Ovary (tissue), 3 donors: ENCODE measurements at regions not wholly inside any gene's neighbourhood (a gene's known extent, or its start where the extent isn't known, plus 50 kb on each side); places are given as distances from the start of the nearest gene placed in this dataset.

Source experiments
- POLR2A ChIP-seq: fragments of 450-650 bp; IDR thresholded peaks from one replicate; pipeline ENCODE4 v1.6.1; 2017; ENCODE audit warnings: antibody characterized with exemption, mild to moderate bottlenecking, moderate library complexity
- TF ChIP-seq, protein P1 (sequence below), 3 donors: fragments of 450-650 bp in 2 of 3; fragments of 200-600 bp in 1 of 3; IDR thresholded peaks; one replicate each; pipeline versions ENCODE4 v1.5.1 to v1.8.0; 2016 to 2022; ENCODE audit warnings: antibody characterized with exemption in 3 of 3, mild to moderate bottlenecking in 1 of 3
- donor health status: DM: no; HTN: no; CAD: no.

DNA sequence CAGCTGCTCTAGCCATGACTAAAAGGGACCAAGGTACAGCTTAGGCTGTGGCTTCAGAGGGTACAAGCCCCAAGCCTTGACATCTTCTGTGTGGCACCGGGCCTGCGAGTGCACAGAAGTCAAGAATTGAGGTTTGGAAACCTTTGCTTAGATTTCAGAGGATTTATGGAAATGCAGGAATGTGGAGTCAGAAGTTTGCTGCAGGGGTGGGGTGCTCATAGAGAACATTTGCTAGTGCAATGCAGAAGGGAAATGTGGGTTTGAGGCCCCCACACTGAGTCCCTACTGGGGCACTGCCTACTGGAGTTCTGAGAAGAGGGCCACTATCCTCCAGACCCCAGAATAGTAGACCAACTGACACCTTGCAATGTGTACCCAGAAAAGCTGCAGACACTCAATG lies 624.9 kb upstream of the FTMT start:
- TF ChIP-seq, protein P1, sequence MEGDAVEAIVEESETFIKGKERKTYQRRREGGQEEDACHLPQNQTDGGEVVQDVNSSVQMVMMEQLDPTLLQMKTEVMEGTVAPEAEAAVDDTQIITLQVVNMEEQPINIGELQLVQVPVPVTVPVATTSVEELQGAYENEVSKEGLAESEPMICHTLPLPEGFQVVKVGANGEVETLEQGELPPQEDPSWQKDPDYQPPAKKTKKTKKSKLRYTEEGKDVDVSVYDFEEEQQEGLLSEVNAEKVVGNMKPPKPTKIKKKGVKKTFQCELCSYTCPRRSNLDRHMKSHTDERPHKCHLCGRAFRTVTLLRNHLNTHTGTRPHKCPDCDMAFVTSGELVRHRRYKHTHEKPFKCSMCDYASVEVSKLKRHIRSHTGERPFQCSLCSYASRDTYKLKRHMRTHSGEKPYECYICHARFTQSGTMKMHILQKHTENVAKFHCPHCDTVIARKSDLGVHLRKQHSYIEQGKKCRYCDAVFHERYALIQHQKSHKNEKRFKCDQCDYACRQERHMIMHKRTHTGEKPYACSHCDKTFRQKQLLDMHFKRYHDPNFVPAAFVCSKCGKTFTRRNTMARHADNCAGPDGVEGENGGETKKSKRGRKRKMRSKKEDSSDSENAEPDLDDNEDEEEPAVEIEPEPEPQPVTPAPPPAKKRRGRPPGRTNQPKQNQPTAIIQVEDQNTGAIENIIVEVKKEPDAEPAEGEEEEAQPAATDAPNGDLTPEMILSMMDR (IDR thresholded peaks at IDR 0.05) = no peak
- TF ChIP-seq POLR2A = no peak
